Naive B cell (primary cell): ENCODE measurements at regions not wholly inside any gene's neighbourhood (a gene's known extent, or its start where the extent isn't known, plus 50 kb on each side); places are given as distances from the start of the nearest gene placed in this dataset.
A peak's percentile ranks its signal among the peaks of the same experiment; 100 is the strongest.
"Not testable (repeated sequence)": the region's sequence is repeated elsewhere in the genome, so short reads cannot be mapped to it uniquely, and the experiment has no call there.

Experiments
- ATAC-seq, 2 donors: fragments of 150-1000 bp; cut with Tn5 transposase; 2 replicates each; pipeline ENCODE4 v1.10.0; 2021; ENCODE audit warnings: low read depth in 2 of 2, mild to moderate bottlenecking in 2 of 2, moderate library complexity in 2 of 2
- DNase-seq: peaks from one replicate; pipeline ENCODE4 v3.0.0; 2022
- H3K27ac Mint-ChIP-seq, 6 donors: one replicate each; pipeline ENCODE4 v1.8.0; 2020 to 2022; ENCODE audit warnings: mild to moderate bottlenecking in 6 of 6, mixed read lengths in 6 of 6, moderate library complexity in 5 of 6, inconsistent platforms in 2 of 6
- H3K27me3 Mint-ChIP-seq, 3 donors: one replicate each; pipeline ENCODE4 v1.8.0; 2021 to 2022; ENCODE audit warnings: mixed read lengths in 3 of 3, mild to moderate bottlenecking in 1 of 3
- H3K36me3 Mint-ChIP-seq, 2 donors: one replicate each; pipeline ENCODE4 v1.8.0; 2020 to 2022; ENCODE audit warnings: mixed read lengths in 2 of 2, inconsistent platforms in 1 of 2, mild to moderate bottlenecking in 1 of 2
- H3K4me1 Mint-ChIP-seq, 3 donors: one replicate each; pipeline ENCODE4 v1.8.0; 2020 to 2022; ENCODE audit warnings: mixed read lengths in 3 of 3, inconsistent platforms in 1 of 3, mild to moderate bottlenecking in 1 of 3, moderate library complexity in 1 of 3
- H3K4me3 Mint-ChIP-seq, 8 donors: one replicate each; pipeline ENCODE4 v1.8.0; 2020 to 2022; ENCODE audit warnings: mild to moderate bottlenecking in 8 of 8, mixed read lengths in 8 of 8, moderate library complexity in 8 of 8, inconsistent platforms in 2 of 8
- H3K9me3 Mint-ChIP-seq, 7 donors: one replicate each; pipeline ENCODE4 v1.8.0; 2020 to 2022; ENCODE audit warnings: mixed read lengths in 7 of 7, mild to moderate bottlenecking in 5 of 7, inconsistent platforms in 2 of 7, moderate library complexity in 1 of 7

DNA sequence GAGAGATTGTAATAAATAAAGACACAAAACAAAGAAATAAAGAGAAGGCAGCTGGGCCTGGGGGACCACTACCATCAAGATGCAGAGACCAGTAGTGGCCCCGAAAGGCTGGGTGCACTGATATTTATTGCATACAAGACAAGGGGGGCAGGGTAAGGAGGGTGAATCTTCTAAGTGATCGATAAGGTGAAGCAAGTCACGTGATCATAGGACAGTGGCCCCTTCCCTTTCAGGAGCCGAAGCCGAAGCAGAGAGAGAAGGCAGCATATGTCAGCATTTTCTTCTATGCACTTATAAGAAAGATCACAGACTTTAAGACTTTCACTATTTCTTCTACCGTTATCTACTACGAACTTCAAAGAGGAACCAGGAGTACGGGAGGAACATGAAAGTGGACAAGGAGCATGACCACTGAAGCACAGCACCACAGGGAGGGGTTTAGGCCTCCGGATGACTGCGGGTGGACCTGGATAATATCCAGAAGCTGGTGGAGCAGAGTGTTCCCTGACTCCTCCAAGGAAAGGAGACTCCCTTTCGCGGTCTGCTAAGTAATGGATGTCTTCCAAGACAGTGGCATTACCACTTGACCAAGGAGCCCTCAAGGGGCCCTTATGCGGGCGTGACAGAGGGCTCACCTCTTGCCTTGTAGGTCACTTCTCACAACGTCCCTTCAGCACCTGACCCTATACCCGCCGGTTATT is 126.4 kb downstream of the RBM46 start:
- not testable (repeated sequence) for H3K9me3 Mint-ChIP-seq, ATAC-seq, H3K4me1 Mint-ChIP-seq, H3K4me3 Mint-ChIP-seq, H3K27ac Mint-ChIP-seq, H3K27me3 Mint-ChIP-seq, H3K36me3 Mint-ChIP-seq, DNase-seq

DNA sequence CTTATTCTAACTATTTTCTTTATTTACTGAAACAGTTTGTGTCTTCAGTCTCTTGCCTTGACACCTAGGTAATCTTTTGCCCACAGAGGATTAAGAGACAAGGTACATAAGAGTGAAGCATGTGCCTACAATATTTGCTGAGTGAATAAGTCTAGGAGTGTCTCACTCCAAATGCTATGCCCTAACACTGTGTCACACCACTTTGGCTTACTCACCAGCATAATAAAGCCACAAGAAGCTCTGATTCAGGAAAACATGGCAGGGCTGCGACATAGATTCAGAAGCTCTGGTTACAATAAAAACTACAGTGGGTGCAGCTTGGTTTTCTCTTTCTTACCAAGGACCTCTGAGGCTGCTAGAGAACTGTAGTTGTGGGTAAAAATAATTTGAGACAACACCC is 127.1 kb downstream of the RBM46 start:
- DNase-seq (no peak), ATAC-seq (no peak)
- H3K36me3 Mint-ChIP-seq, result no peaks in the 10 kb centered on the region
- no peak overlapping the region for H3K27ac Mint-ChIP-seq
- no peak overlapping the region for H3K4me3 Mint-ChIP-seq
- H3K27me3 Mint-ChIP-seq, result no peaks in the 10 kb centered on the region
- H3K9me3 Mint-ChIP-seq, result peaks cover 0 to 5% (median 2%) of the 10 kb centered on the region in 7 donors
- H3K4me1 Mint-ChIP-seq, result no peaks in the 10 kb centered on the region

DNA sequence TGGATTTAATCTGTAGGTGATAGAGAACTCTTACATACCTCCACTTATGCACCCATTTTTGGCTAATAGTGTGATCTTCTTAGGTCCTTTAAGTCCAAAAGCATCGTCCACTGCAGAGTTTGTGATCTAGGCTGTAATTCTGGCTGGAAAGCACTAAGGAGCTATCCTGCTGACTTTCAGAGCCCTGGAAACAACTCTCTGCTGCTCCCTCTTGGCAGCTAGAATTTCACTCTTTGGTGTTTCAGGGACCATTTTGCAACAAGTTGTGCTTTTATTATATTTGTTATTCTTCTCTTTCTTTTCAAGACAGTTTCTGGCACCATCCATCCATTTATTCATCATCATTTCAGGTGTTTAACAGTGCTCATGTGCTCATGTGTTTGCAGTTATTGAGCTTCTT is 130.0 kb downstream of the RBM46 start:
- no peaks in the 10 kb centered on the region for H3K36me3 Mint-ChIP-seq
- no peak overlapping the region for H3K27ac Mint-ChIP-seq
- no peak for ATAC-seq
- peaks cover 0 to 5% (median 2%) of the 10 kb centered on the region in 7 donors for H3K9me3 Mint-ChIP-seq
- DNase-seq, result no peak
- H3K4me3 Mint-ChIP-seq, result no peak overlapping the region
- H3K27me3 Mint-ChIP-seq, result no peaks in the 10 kb centered on the region
- H3K4me1 Mint-ChIP-seq, result no peaks in the 10 kb centered on the region

DNA sequence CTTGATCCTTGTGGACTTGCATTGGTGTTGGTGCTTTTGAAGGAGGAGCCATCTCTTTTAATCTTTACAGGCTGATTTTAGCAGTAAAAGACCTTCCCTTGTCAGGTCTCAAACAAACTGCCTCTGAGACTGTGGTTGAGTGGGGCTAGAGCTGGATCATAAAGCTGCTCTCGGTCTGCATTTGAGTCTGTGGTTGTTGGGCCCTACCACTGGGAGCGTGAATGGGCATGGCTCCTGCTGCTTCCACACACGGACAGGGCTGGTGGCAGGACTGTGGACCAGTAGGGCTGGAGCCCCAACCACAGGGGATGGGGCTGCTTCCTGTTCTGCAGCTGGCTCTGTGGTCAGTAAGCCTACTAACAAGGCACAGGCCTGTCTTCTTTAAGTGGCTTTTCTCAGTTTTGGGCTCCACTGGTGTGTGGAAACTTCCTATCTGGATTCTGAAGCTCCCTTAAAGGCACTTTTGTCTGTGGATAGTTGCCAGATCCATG is 130.6 kb downstream of the RBM46 start:
- Mint-ChIP-seq H3K4me1 (no peaks in the 10 kb centered on the region), H3K4me3 (no peak overlapping the region), H3K36me3 (no peaks in the 10 kb centered on the region), H3K27ac (no peak overlapping the region), H3K9me3 (peaks cover 0 to 3% (median 0%) of the 10 kb centered on the region in 7 donors), H3K27me3 (no peaks in the 10 kb centered on the region)
- no peak for DNase-seq
- ATAC-seq, result no peak

DNA sequence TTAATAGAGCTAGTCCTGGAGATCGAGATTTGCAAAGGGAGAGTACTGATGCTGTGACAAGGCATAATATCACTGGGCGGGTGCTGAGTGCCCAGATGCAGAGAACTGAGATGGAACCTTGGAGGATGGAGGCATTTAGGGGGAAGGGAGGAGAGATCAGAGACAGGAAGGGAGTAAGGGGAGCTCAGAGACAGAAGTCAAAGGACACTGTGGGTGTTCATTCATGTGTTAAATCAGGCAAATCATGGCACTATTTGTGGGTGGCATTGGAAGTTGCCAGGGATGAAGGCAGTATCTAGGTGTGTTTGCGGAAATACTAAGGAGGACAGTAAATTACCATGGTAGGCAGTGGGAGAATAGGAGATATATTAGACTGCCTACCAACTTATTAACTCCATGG is 135.0 kb downstream of the RBM46 start:
- H3K4me3 Mint-ChIP-seq, result no peak overlapping the region
- ATAC-seq, result no peak
- no peaks in the 10 kb centered on the region for H3K36me3 Mint-ChIP-seq
- no peak for DNase-seq
- H3K9me3 Mint-ChIP-seq, result peaks cover 0 to 3% (median 0%) of the 10 kb centered on the region in 7 donors
- H3K27ac Mint-ChIP-seq, result peak overlapping the region in 1 of 6 donors; percentile 1
- H3K4me1 Mint-ChIP-seq, result no peaks in the 10 kb centered on the region
- no peaks in the 10 kb centered on the region for H3K27me3 Mint-ChIP-seq

DNA sequence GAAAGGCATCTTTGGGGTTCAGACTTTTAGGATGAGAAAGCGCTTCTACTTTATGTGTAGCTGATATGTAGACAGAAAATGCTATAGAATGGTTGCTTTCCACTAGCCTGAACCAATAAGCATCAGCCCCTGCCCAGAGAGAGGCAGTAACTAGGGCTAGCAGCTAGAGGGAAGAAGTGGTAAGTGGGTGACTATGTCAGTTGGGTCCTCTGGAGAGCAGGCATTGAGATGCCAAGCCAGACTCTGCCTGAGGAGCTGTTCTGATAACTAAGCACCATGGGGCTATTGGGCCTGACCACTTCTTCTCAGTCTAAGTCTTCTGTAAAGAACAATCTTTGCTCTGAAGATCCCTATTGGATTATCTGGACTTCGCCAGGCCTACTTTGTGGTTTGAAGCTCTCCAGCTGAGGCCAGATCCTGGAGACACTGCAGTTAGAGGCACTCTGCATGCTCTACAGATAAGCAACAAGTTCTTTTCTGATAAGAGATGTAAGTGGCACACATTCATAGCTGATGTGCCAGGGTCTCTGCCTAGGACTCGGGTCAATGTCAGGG is 146.1 kb downstream of the RBM46 start:
- Mint-ChIP-seq H3K4me3 (no peak overlapping the region), H3K27me3 (no peaks in the 10 kb centered on the region), H3K27ac (no peak overlapping the region), H3K36me3 (no peaks in the 10 kb centered on the region), H3K4me1 (no peaks in the 10 kb centered on the region), H3K9me3 (peaks cover 2 to 20% (median 11%) of the 10 kb centered on the region in 7 donors)
- no peak for ATAC-seq
- no peak for DNase-seq

DNA sequence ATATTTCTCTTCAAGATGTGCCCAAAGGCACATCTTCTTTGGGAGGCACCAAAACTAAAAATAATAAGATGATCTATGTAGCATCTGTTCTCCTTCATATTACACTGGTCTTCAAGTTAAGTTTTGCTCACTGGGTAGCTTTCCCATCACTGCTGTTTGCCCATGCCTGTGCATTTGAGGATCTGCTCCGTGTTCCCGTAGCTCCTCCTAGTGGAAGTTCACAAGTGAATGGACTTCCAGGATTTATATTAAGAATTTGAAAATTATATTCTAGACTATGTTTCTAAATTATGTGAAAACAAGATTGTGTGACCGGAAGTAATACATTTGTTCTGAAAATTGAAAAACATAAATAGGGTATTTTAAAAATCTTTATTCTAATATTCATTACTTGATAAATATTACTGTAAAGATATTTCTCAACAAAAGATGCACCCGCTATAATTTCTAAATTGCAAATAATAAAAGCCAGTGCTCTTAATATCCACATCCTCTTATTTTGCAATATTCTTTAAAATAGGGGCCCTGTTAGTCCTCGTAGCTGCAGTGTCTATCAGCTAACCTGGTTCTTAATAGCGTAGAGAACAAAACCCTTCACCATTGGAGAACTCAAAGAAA is 147.7 kb downstream of the RBM46 start:
- H3K9me3 Mint-ChIP-seq, result peaks cover 3 to 35% (median 12%) of the 10 kb centered on the region in 7 donors
- H3K27ac Mint-ChIP-seq, result no peak overlapping the region
- DNase-seq (no peak), ATAC-seq (no peak)
- no peaks in the 10 kb centered on the region for H3K27me3 Mint-ChIP-seq
- no peak overlapping the region for H3K4me3 Mint-ChIP-seq
- no peaks in the 10 kb centered on the region for H3K4me1 Mint-ChIP-seq
- peaks cover under 1 to 4% of the 10 kb centered on the region in 2 donors for H3K36me3 Mint-ChIP-seq

DNA sequence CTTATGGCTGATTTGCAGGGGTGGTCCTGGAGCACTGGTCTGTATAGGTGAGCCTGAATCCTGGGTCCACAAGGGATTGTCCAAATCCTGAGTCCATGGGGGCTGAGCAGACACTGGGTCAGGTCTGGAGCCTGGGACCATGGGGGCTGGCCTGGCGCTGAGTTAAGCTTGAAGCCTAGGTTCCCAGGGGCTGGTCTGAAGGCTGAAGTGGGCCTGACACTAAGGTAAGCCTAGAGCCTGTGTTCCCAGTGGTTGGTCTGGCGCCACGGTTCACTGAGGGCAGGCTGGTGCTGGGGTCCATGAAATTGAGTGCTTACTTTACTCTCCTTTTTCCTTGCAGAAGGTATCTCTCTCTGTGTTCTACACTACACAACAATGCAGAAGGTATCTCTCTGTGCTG is 155.8 kb downstream of the RBM46 start:
- DNase-seq, result no peak
- no peak overlapping the region for H3K4me3 Mint-ChIP-seq
- no peak for ATAC-seq
- H3K36me3 Mint-ChIP-seq, result peaks cover 8% of the 10 kb centered on the region in 2 donors
- no peaks in the 10 kb centered on the region for H3K27me3 Mint-ChIP-seq
- no peak overlapping the region for H3K27ac Mint-ChIP-seq
- H3K9me3 Mint-ChIP-seq, result peaks cover 9 to 44% (median 15%) of the 10 kb centered on the region in 7 donors
- no peaks in the 10 kb centered on the region for H3K4me1 Mint-ChIP-seq

DNA sequence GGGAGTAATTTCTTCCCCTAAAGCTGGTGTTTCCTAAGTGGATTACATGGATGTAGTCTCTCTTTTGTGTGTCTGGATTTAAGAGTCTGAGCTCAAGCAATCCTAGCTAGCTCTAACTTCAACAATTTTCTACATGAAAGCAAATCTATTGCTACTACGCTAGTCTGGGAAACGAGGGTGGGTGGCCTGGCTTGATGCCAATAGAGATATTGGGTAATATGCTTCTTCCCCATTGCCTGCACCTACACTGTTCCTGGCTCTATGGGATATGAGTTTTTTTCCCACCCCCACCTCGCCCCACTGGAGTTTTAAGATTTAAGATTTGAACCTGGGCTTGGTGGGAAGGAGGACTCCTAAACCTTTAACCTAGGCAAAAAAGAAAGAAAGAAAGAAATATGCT is 158.8 kb downstream of the RBM46 start:
- Mint-ChIP-seq H3K27ac (no peak overlapping the region), H3K4me3 (no peak overlapping the region), H3K36me3 (peaks cover 0 to 4% of the 10 kb centered on the region in 2 donors), H3K9me3 (peaks cover 5 to 16% (median 8%) of the 10 kb centered on the region in 7 donors), H3K4me1 (no peaks in the 10 kb centered on the region), H3K27me3 (no peaks in the 10 kb centered on the region)
- ATAC-seq (no peak), DNase-seq (no peak)

DNA sequence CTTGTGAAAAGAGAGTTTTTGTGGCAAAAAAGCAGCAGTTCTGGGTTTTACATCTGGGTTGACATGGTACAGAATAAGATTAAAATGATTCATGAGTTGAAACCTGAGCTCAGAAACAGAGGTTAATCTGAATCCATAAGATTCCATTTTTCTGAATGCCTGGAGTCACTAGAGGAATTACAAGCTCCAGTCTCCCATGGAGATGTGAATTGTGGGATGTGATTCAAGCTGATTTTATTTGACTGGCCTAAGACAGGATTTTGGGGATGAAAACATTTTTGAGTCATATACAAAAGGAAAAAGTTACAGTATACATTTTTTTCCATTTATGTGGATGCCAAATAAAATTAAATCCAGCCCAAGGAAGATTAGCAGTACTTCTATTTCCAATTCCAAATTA is 161.1 kb downstream of the RBM46 start:
- Mint-ChIP-seq H3K27ac (no peak overlapping the region), H3K27me3 (no peaks in the 10 kb centered on the region), H3K9me3 (peaks cover under 1 to 4% (median 3%) of the 10 kb centered on the region in 7 donors), H3K4me3 (no peak overlapping the region), H3K36me3 (no peaks in the 10 kb centered on the region), H3K4me1 (no peaks in the 10 kb centered on the region)
- DNase-seq (no peak), ATAC-seq (no peak)

DNA sequence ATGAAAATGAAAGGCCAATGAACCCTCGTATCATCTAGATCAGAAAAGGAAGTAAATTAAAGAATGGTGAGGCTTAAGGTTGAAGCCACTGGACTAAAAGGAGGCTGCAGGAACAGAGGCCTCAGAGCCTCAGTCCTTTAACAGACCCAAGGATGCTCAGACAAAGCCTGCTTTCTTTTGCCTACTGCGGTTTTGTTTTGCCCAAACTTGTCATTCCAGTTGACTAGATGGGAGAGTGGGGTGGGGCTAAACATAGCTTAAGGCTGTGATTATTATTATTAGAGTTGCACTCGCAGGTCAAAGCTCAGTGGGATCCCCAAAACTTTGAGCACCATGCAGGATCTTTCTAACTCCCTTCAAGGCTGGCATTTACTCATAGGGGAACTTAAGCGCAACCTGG is 163.9 kb downstream of the RBM46 start:
- DNase-seq, result no peak
- Mint-ChIP-seq H3K27ac (no peak overlapping the region), H3K36me3 (no peaks in the 10 kb centered on the region), H3K4me1 (no peaks in the 10 kb centered on the region), H3K27me3 (no peaks in the 10 kb centered on the region), H3K4me3 (no peak overlapping the region), H3K9me3 (peaks cover 0 to 10% (median 3%) of the 10 kb centered on the region in 7 donors)
- ATAC-seq, result no peak

DNA sequence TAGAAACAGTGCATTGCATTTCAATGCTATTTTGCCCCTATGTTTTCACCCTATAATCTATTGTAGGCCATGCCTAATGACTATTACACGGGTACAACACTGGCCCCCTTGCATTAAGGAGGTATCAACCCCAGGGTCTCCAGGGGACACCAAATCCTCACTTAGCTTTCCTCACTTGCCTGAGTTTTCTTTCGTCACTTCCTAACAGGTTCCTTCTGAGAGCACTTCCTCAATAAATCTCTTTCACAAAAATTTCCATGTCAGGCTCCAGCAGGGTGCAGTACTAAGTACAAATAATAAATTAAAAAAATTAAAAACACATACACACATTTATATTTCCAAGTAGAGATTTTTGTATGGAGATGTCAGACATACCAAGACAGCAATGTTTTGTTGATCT is 165.0 kb downstream of the RBM46 start:
- DNase-seq, result no peak
- H3K27ac Mint-ChIP-seq, result no peak overlapping the region
- ATAC-seq, result no peak
- no peak overlapping the region for H3K4me3 Mint-ChIP-seq
- no peaks in the 10 kb centered on the region for H3K36me3 Mint-ChIP-seq
- H3K27me3 Mint-ChIP-seq, result no peaks in the 10 kb centered on the region
- no peaks in the 10 kb centered on the region for H3K4me1 Mint-ChIP-seq
- peaks cover 0 to 14% (median 7%) of the 10 kb centered on the region in 7 donors for H3K9me3 Mint-ChIP-seq

DNA sequence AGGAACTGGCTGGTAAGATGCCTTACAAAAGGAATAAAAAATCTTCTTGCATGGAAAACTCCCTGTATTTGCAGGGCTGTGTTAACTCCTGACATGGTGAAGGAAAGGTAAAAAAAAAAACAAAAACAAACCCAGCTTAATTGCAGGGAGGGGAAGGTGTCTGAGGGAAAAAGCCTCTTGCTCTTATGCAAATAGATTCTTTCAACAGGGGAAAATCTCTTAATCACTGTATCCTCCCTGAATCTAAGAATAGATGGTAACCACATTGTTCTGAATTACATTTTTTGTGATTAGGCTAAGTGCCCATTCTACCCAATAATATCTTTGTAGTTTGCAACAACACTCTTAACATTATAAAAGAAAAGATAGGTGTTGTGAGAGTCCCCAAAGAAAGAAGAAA is 172.6 kb downstream of the RBM46 start:
- Mint-ChIP-seq H3K27me3 (no peaks in the 10 kb centered on the region), H3K4me3 (no peak overlapping the region), H3K4me1 (no peaks in the 10 kb centered on the region), H3K36me3 (peaks cover 0 to 8% of the 10 kb centered on the region in 2 donors), H3K27ac (peak overlapping the region in 1 of 6 donors; percentile 66), H3K9me3 (peaks cover 7 to 42% (median 19%) of the 10 kb centered on the region in 7 donors)
- no peak for ATAC-seq
- no peak for DNase-seq

DNA sequence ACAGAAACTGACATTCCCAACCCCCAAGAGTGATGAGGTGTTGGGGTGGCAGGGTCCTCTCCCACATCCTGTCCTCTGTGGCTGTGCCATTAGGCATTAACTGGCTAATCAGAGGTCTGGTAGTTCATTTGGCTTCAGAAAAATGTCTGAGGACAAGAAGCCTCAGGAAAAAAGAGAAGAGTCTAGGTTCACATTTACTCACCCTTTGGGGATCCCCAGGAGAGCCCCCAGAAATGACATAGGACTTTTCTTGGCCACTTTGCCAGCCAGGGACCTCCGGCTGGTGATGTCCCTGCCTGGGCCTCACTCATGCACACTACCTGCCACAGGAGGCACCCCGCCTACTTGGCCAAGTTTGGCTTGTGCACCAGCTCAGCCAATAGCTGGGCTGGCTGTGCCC is 173.0 kb downstream of the RBM46 start:
- H3K27me3 Mint-ChIP-seq, result no peaks in the 10 kb centered on the region
- H3K4me3 Mint-ChIP-seq, result no peak overlapping the region
- H3K36me3 Mint-ChIP-seq, result peaks cover 0 to 8% of the 10 kb centered on the region in 2 donors
- H3K27ac Mint-ChIP-seq, result no peak overlapping the region
- no peak for ATAC-seq
- no peak for DNase-seq
- no peaks in the 10 kb centered on the region for H3K4me1 Mint-ChIP-seq
- peaks cover 7 to 42% (median 19%) of the 10 kb centered on the region in 7 donors for H3K9me3 Mint-ChIP-seq
